Heart right ventricle (tissue), 16 donors: ENCODE measurements at regions not wholly inside any gene's neighbourhood (a gene's known extent, or its start where the extent isn't known, plus 50 kb on each side); places are given as distances from the start of the nearest gene placed in this dataset.

Experiments
- ATAC-seq, 8 donors: fragments of 200-7000 bp; cut with Tn5 transposase; one replicate each; pipeline ENCODE4 v1.9.1; 2020; ENCODE audit warnings: mild to moderate bottlenecking in 8 of 8, moderate library complexity in 8 of 8, moderate number of reproducible peaks in 1 of 8
- DNase-seq, 2 donors: peaks; one replicate each; pipeline ENCODE4 v3.0.0-alpha.2; 2020
- H3K27ac ChIP-seq, 10 donors: fragments of 200-600 bp; sonication (generic) in 2 of 10; one replicate each; pipeline versions ENCODE4 v1.5.0 to v1.8.0; 2020 to 2022; ENCODE audit warnings: mild to moderate bottlenecking in 3 of 10
- H3K27me3 ChIP-seq, 7 donors: fragments of 200-600 bp; one replicate each; pipeline ENCODE4 v1.8.0; 2021 to 2022; ENCODE audit warnings: mild to moderate bottlenecking in 2 of 7
- H3K36me3 ChIP-seq, 9 donors: fragments of 200-600 bp; sonication (generic) in 1 of 9; one replicate each; pipeline versions ENCODE4 v1.5.0 to v1.8.0; 2020 to 2022; ENCODE audit warnings: mild to moderate bottlenecking in 2 of 9
- H3K4me1 ChIP-seq, 9 donors: fragments of 200-600 bp; sonication (generic) in 1 of 9; one replicate each; pipeline versions ENCODE4 v1.5.0 to v1.8.0; 2020 to 2022; ENCODE audit warnings: mild to moderate bottlenecking in 4 of 9
- H3K4me3 ChIP-seq, 10 donors: fragments of 200-600 bp; sonication (generic) in 2 of 10; one replicate each; pipeline versions ENCODE4 v1.5.0 to v1.8.0; 2020 to 2022; ENCODE audit warnings: mild to moderate bottlenecking in 7 of 10, moderate library complexity in 2 of 10
- H3K9me3 ChIP-seq, 11 donors: fragments of 200-600 bp in 10 of 11; sonication (generic) in 2 of 11; one replicate each; pipeline versions ENCODE4 v1.5.0 to v1.8.0; 2013 to 2022; ENCODE audit warnings: mild to moderate bottlenecking in 2 of 11, control low read depth in 1 of 11, moderate library complexity in 1 of 11
- CTCF ChIP-seq, 9 donors: fragments of 200-600 bp; sonication (generic) in 2 of 9; IDR thresholded peaks; one replicate each; pipeline versions ENCODE4 v1.5.0 to v1.8.0; 2021 to 2022; ENCODE audit warnings: antibody characterized with exemption in 9 of 9, mild to moderate bottlenecking in 5 of 9, moderate library complexity in 1 of 9
- WGBS, 2 donors: extraction: QIAGEN DNeasy Blood & Tissue Kit; methylation state at CpG; one replicate each; pipeline ENCODE4 v1.1.7; 2013; ENCODE audit warnings: inconsistent platforms in 1 of 2; 5-methylcytosine and 5-hydroxymethylcytosine counted together
- intact Hi-C, 10 donors: fragments of 100-400 bp; cut with DNase I; formaldehyde crosslinking; loops; one replicate each; pipeline versions ENCODE4 v1.11.1 to v1.14.2; 2022
- donor health status: Arrhythmogenic right ventricular cardiomyopathy.
- donor health status: ischemic (EF 13 %, LVEDD 7.1; RV severe dilation, severe dysfunction).
- donor health status: healthy with polysubstance abuse.
- donor health status: DM: no; HTN: yes; CAD: no.
- donor health status: DM: no; HTN: no; CAD: no.
- donor health status: ischemic (EF 25% LVEDD 6.9; RV normal size, moderate dysfunction).
- donor health status: ischemic (EF 25% LVEDD 5.7; RV mildly dilated, moderate dysfunction).
- donor health status: healthy.
- donor health status: DM: yes; HTN: yes; CAD: no.
- donor health status: Ischemic cardiomyopathy.
- donor health status: ischemic (EF 35%, LVEDD 5.7; RV mildly dilated, moderate dysfunction).
- donor health status: nonischemic (EF 11% LVEDD 7.7; RV severe dilation, severe dysfunction).
- donor health status: DM: yes; HTN: yes; CAD: no.
- donor health status: PGD.
- donor health status: ischemic (EF 29% LVEDD 5.4; RV normal size, mild dysfunction).
- donor health status: nonischemic (EF 23%, LVEDD 6.1; RV moderate dilation, normal function).

- intact Hi-C loops, result no loop called here
- no peaks in the 10 kb centered on the region for H3K9me3 ChIP-seq
- H3K27me3 ChIP-seq, result no peaks in the 10 kb centered on the region
- no peaks in the 10 kb centered on the region for H3K36me3 ChIP-seq
- TF ChIP-seq CTCF (IDR thresholded peaks at IDR 0.05), result no peak
- H3K4me3 ChIP-seq, result no peak overlapping the region
- H3K4me1 ChIP-seq, result no peaks in the 10 kb centered on the region
- ATAC-seq (no peak), DNase-seq (no peak)
- WGBS, 2 donors, result 58 to 61% methylated on average over 5 of the region's 5 CpGs
- H3K27ac ChIP-seq, result no peak overlapping the region
Measured at GRCh38 chr1:218880484-218881060, 293.1 kb upstream of the LYPLAL1 start.

- DNase-seq (no peak), ATAC-seq (no peak)
- no peak for TF ChIP-seq CTCF (IDR thresholded peaks at IDR 0.05)
- Histone ChIP-seq H3K9me3 (no peaks in the 10 kb centered on the region), H3K4me1 (peaks cover 0 to 15% (median 0%) of the 10 kb centered on the region in 9 donors), H3K4me3 (no peak overlapping the region), H3K27ac (no peak overlapping the region), H3K36me3 (no peaks in the 10 kb centered on the region), H3K27me3 (no peaks in the 10 kb centered on the region)
- WGBS, 2 donors, result 96 to 99% methylated on average over 6 of the region's 6 CpGs
- intact Hi-C loops, result no loop called here
Measured at GRCh38 chr1:218882454-218882853, 291.2 kb upstream of the LYPLAL1 start.

GRCh38 chr1:218886101-218886871, 287.4 kb upstream of the LYPLAL1 start:
- WGBS, 2 donors, result 52 to 55% methylated on average over 6 of the region's 6 CpGs
- Histone ChIP-seq H3K9me3 (no peaks in the 10 kb centered on the region), H3K4me1 (peaks cover 0 to 15% (median 0%) of the 10 kb centered on the region in 9 donors), H3K36me3 (no peaks in the 10 kb centered on the region), H3K4me3 (no peak overlapping the region), H3K27ac (peak overlapping the region in 1 of 10 donors; percentile 19), H3K27me3 (no peaks in the 10 kb centered on the region)
- intact Hi-C loops, result no loop called here
- peak in 5 of 8 donors; percentile 38 to 56 (median 51) for ATAC-seq
- TF ChIP-seq CTCF (IDR thresholded peaks at IDR 0.05), result no peak
- DNase-seq, result peak; percentile 28 to 42

GRCh38 chr1:218887141-218887925, 286.3 kb upstream of the LYPLAL1 start:
- ATAC-seq (no peak), DNase-seq (no peak)
- 77 to 80% methylated on average over 5 of the region's 5 CpGs for WGBS, 2 donors
- Histone ChIP-seq H3K4me3 (no peak overlapping the region), H3K4me1 (peaks cover 0 to 15% (median 0%) of the 10 kb centered on the region in 9 donors), H3K36me3 (no peaks in the 10 kb centered on the region), H3K27me3 (no peaks in the 10 kb centered on the region), H3K9me3 (no peaks in the 10 kb centered on the region), H3K27ac (no peak overlapping the region)
- intact Hi-C loops, result no loop called here
- no peak for TF ChIP-seq CTCF (IDR thresholded peaks at IDR 0.05)
